ENCODE measurements at regions not wholly inside any gene's neighbourhood (a gene's known extent, or its start where the extent isn't known, plus 50 kb on each side); places are given as distances from the start of the nearest gene placed in this dataset.

- H4K5ac ChIP-seq (ENCODE audit: insufficient read length, low read depth, low read length), result no peak overlapping the region
- no peaks in the 10 kb centered on the region for H3K9me3 ChIP-seq (ENCODE audit: control insufficient read depth, low read depth, low read length)
- H2BK12ac ChIP-seq (ENCODE audit: insufficient read length, low read depth, low read length), result no peak overlapping the region
- Mint-ChIP-seq H3K27ac (no peak overlapping the region), H3K36me3 (ENCODE audit: insufficient read depth in 1 of 3, low read depth in 3 of 3) (peaks cover 0 to 5% (median 0%) of the 10 kb centered on the region in 3 experiments; a peak in 3 of 7 replicates), H3K27me3 (ENCODE audit: low read depth) (peaks cover 2% of the 10 kb centered on the region), H3K4me1 (peaks cover 15% of the 10 kb centered on the region in 2 experiments), H3K4me3 (no peak overlapping the region), H3K9me3 (peaks cover 9 to 18% of the 10 kb centered on the region in 2 experiments)
- H3K23ac ChIP-seq (ENCODE audit: insufficient read length, low read depth, low read length), result no peak overlapping the region
- H3T11ph ChIP-seq (ENCODE audit: low read length), result no peak overlapping the region
- TF ChIP-seq CTCF (conservative IDR thresholded peaks at IDR 0.05), result no peak
- H2BK120ac ChIP-seq (ENCODE audit: low read depth, low read length, poor library complexity, severe bottlenecking), result no peak overlapping the region
- H3K79me1 ChIP-seq (ENCODE audit: insufficient read depth, low read depth, low read length, poor library complexity, severe bottlenecking), result no peaks in the 10 kb centered on the region
- no peak overlapping the region for H3K56ac ChIP-seq (ENCODE audit: insufficient read length, low read depth, low read length)
- H3K79me2 ChIP-seq (ENCODE audit: insufficient read depth, low read length), result no peaks in the 10 kb centered on the region
- DNase-seq, result no peak
- no peaks in the 10 kb centered on the region for H3K27me3 ChIP-seq (ENCODE audit: insufficient read depth, low read length)
- H3K4me1 ChIP-seq (ENCODE audit: insufficient read depth, low read length), result no peaks in the 10 kb centered on the region
- H4K8ac ChIP-seq (replicated peaks; ENCODE audit: insufficient read length, low read depth, low read length), result no peak overlapping the region
- no peak overlapping the region for H4K91ac ChIP-seq (ENCODE audit: insufficient read length, low read depth, low read length)
- H3K14ac ChIP-seq (ENCODE audit: insufficient read depth, low read length), result no peak overlapping the region
- H3K4ac ChIP-seq (ENCODE audit: low read depth, low read length), result no peak overlapping the region
- H2BK20ac ChIP-seq (ENCODE audit: low read depth, low read length, poor library complexity, severe bottlenecking), result no peak overlapping the region
- no peak overlapping the region for H3K9ac ChIP-seq (ENCODE audit: extremely low read depth, insufficient read length, low read length)
- no CpG with 5 or more reads among the region's 8 CpGs for WGBS (ENCODE audit: extremely low coverage, insufficient read length, low lambda C conversion rate)
- H2AFZ ChIP-seq (ENCODE audit: low read length), result no peak overlapping the region
- H2BK15ac ChIP-seq (ENCODE audit: low read depth, low read length), result no peak overlapping the region
- no peaks in the 10 kb centered on the region for H4K20me1 ChIP-seq (ENCODE audit: control insufficient read depth, insufficient read depth, insufficient read length)
- no peak overlapping the region for H3K4me2 ChIP-seq (ENCODE audit: insufficient read depth, insufficient read length, low read length)
- H3K23me2 ChIP-seq (ENCODE audit: insufficient read length, low read depth, low read length, poor library complexity, severe bottlenecking), result no peaks in the 10 kb centered on the region
- H2BK5ac ChIP-seq (ENCODE audit: insufficient read length, low read length), result no peak overlapping the region
- no peak overlapping the region for H2AK5ac ChIP-seq (ENCODE audit: insufficient read length, low read length)
- no peak overlapping the region for H3K27ac ChIP-seq (ENCODE audit: insufficient read length, low read depth, low read length)
- H3K18ac ChIP-seq (ENCODE audit: insufficient read length, low read depth, low read length), result no peak overlapping the region
Observed at GRCh38 chr3:128545120-128545752, 52.2 kb upstream of the GATA2 start.

Data from H9 (cell line).